22Rv1 (cell line): ENCODE measurements at regions not wholly inside any gene's neighbourhood (a gene's known extent, or its start where the extent isn't known, plus 50 kb on each side); places are given as distances from the start of the nearest gene placed in this dataset.

Experiments used
- ZFX ChIP-seq: fragments of 450-650 bp; IDR thresholded peaks from 2 replicates; pipeline ENCODE4 v1.6.1; 2017; ENCODE audit warnings: antibody characterized with exemption, borderline replicate concordance
- TF ChIP-seq, protein P1 (sequence below): fragments of 450-650 bp; IDR thresholded peaks from 2 replicates; pipeline ENCODE4 v1.5.1; 2017; ENCODE audit warnings: mild to moderate bottlenecking

DNA sequence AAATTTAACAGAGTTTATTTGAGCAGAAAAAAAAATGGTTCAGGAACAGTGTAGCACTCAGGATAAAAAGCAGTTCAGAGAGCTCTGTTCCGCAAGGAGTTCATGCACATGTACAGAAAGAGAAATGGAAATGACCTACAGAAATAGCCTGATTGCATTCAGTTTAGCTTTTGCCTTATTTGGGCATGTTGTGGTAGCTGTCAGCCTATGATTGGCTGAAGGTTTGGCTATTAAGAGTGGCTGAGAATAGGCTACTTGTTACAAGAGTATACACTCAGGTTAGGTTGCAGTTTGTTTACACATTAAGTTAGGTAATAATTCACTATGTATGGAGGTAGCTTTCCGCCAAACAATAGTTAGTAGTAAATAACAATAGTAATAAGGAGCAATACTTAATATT, 511.0 kb upstream of the TMPRSS15 start:
- TF ChIP-seq, protein P1, sequence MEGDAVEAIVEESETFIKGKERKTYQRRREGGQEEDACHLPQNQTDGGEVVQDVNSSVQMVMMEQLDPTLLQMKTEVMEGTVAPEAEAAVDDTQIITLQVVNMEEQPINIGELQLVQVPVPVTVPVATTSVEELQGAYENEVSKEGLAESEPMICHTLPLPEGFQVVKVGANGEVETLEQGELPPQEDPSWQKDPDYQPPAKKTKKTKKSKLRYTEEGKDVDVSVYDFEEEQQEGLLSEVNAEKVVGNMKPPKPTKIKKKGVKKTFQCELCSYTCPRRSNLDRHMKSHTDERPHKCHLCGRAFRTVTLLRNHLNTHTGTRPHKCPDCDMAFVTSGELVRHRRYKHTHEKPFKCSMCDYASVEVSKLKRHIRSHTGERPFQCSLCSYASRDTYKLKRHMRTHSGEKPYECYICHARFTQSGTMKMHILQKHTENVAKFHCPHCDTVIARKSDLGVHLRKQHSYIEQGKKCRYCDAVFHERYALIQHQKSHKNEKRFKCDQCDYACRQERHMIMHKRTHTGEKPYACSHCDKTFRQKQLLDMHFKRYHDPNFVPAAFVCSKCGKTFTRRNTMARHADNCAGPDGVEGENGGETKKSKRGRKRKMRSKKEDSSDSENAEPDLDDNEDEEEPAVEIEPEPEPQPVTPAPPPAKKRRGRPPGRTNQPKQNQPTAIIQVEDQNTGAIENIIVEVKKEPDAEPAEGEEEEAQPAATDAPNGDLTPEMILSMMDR: no peak
- no peak for TF ChIP-seq ZFX
